Trophoblast cell (in vitro differentiated cells and primary cell): ENCODE measurements at regions not wholly inside any gene's neighbourhood (a gene's known extent, or its start where the extent isn't known, plus 50 kb on each side); places are given as distances from the start of the nearest gene placed in this dataset.

Source experiments
- DNase-seq, 2 donors: peaks; one replicate each; pipeline ENCODE4 v3.0.0-alpha.2; 2016
- H2AFZ ChIP-seq: 2 replicates; pipeline ENCODE4 v1.6.1; 2013; ENCODE audit warnings: low read length, moderate library complexity, mild to moderate bottlenecking; ENCODE audit not compliant: insufficient read depth, poor library complexity
- H2AK5ac ChIP-seq: 2 replicates; pipeline ENCODE4 v1.6.1; 2013; ENCODE audit warnings: mild to moderate bottlenecking, low read length
- H2BK120ac ChIP-seq: 2 replicates; pipeline ENCODE4 v1.6.1; 2013; ENCODE audit warnings: low read length, mild to moderate bottlenecking, moderate library complexity; ENCODE audit not compliant: insufficient read depth, poor library complexity
- H2BK12ac ChIP-seq: 2 replicates; pipeline ENCODE4 v1.6.1; 2013; ENCODE audit warnings: mild to moderate bottlenecking, low read length, moderate library complexity
- H2BK5ac ChIP-seq: 2 replicates; pipeline ENCODE4 v1.6.1; 2013; ENCODE audit warnings: low read length, low read depth, moderate library complexity, mild to moderate bottlenecking; ENCODE audit not compliant: poor library complexity
- H3K14ac ChIP-seq: 2 replicates; pipeline ENCODE4 v1.6.1; 2013; ENCODE audit warnings: mild to moderate bottlenecking, low read length
- H3K18ac ChIP-seq: 2 replicates; pipeline ENCODE4 v1.6.1; 2013; ENCODE audit warnings: mild to moderate bottlenecking, low read length
- H3K23ac ChIP-seq: 2 replicates; pipeline ENCODE4 v1.6.1; 2013; ENCODE audit warnings: low read length
- H3K27ac ChIP-seq: 2 replicates; pipeline ENCODE4 v1.5.1; 2013; ENCODE audit warnings: low read depth, mild to moderate bottlenecking, inconsistent platforms, low read length, moderate library complexity
- H3K27me3 ChIP-seq: 2 replicates; pipeline ENCODE4 v1.6.1; 2013; ENCODE audit warnings: inconsistent platforms, mild to moderate bottlenecking, low read length, moderate library complexity; ENCODE audit not compliant: insufficient read depth
- H3K36me3 ChIP-seq, 2 experiments: 1 replicate in 1 of 2; 2 replicates in 1 of 2; pipeline ENCODE4 v1.6.1; 2013; ENCODE audit warnings: low read length in 2 of 2, mild to moderate bottlenecking in 2 of 2, moderate library complexity in 1 of 2; ENCODE audit not compliant: insufficient read depth in 2 of 2, control insufficient read depth in 1 of 2
- H3K4ac ChIP-seq: 2 replicates; pipeline ENCODE4 v1.6.1; 2013; ENCODE audit warnings: low read depth, mild to moderate bottlenecking, low read length, moderate library complexity
- H3K4me1 ChIP-seq, 2 experiments: 1 replicate in 1 of 2; 2 replicates in 1 of 2; pipeline ENCODE4 v1.6.1; 2013; ENCODE audit warnings: low read length in 2 of 2, mild to moderate bottlenecking in 2 of 2, moderate library complexity in 1 of 2; ENCODE audit not compliant: insufficient read depth in 2 of 2, control insufficient read depth in 1 of 2
- H3K4me2 ChIP-seq: 2 replicates; pipeline ENCODE4 v1.6.1; 2013; ENCODE audit warnings: inconsistent platforms, mild to moderate bottlenecking, low read length, moderate library complexity
- H3K4me3 ChIP-seq: 2 replicates; pipeline ENCODE4 v1.5.1; 2013; ENCODE audit warnings: mild to moderate bottlenecking, low read depth, low read length, inconsistent platforms
- H3K79me1 ChIP-seq: one replicate; pipeline ENCODE4 v1.6.1; 2013; ENCODE audit warnings: low read length
- H3K79me2 ChIP-seq: 2 replicates; pipeline ENCODE4 v1.6.1; 2013; ENCODE audit warnings: low read length, mild to moderate bottlenecking; ENCODE audit not compliant: control insufficient read depth, insufficient read depth, poor library complexity
- H3K9ac ChIP-seq: 2 replicates; pipeline ENCODE4 v1.6.1; 2013; ENCODE audit warnings: mild to moderate bottlenecking, low read length
- H3K9me3 ChIP-seq: 2 replicates; pipeline ENCODE4 v1.6.1; 2013; ENCODE audit warnings: low read depth, mild to moderate bottlenecking, control low read depth, inconsistent platforms, low read length; ENCODE audit not compliant: insufficient read depth
- H4K12ac ChIP-seq: 2 replicates; pipeline ENCODE4 v1.6.1; 2013; ENCODE audit warnings: low read depth, mild to moderate bottlenecking, low read length, moderate library complexity
- H4K8ac ChIP-seq: 2 replicates; pipeline ENCODE4 v1.6.1; 2013; ENCODE audit warnings: low read depth, mild to moderate bottlenecking, low read length, moderate library complexity
- H4K91ac ChIP-seq: one replicate; pipeline ENCODE4 v1.6.1; 2013; ENCODE audit warnings: low read depth, mild to moderate bottlenecking, low read length, moderate library complexity
- WGBS: extraction: QIAGEN DNeasy Blood & Tissue Kit; methylation state at CpG from one replicate; pipeline ENCODE4 v1.1.7; 2013; ENCODE audit warnings: missing lambda C conversion rate; ENCODE audit not compliant: insufficient read length, insufficient coverage; ENCODE audit errors: extremely low coverage; 5-methylcytosine and 5-hydroxymethylcytosine counted together

- WGBS, result no CpG with 5 or more reads among the region's 14 CpGs
- no peak overlapping the region for H2BK5ac ChIP-seq
- no peaks in the 10 kb centered on the region for H3K79me2 ChIP-seq
- no peaks in the 10 kb centered on the region for H3K9me3 ChIP-seq
- H3K4me2 ChIP-seq, result no peak overlapping the region
- no peak overlapping the region for H3K9ac ChIP-seq
- no peaks in the 10 kb centered on the region for H3K36me3 ChIP-seq
- no peak overlapping the region for H3K23ac ChIP-seq
- H2AK5ac ChIP-seq, result no peak overlapping the region
- no peak overlapping the region for H3K18ac ChIP-seq
- H4K12ac ChIP-seq, result no peak overlapping the region
- no peak overlapping the region for H2BK120ac ChIP-seq
- H3K4me1 ChIP-seq, result peaks cover 0 to 5% of the 10 kb centered on the region in 2 experiments
- H2BK12ac ChIP-seq, result no peak overlapping the region
- H3K14ac ChIP-seq, result no peak overlapping the region
- H3K27ac ChIP-seq, result no peak overlapping the region
- no peak overlapping the region for H3K4me3 ChIP-seq
- peak in 1 of 2 donors; percentile 32 for DNase-seq
- H2AFZ ChIP-seq, result no peak overlapping the region
- no peaks in the 10 kb centered on the region for H3K27me3 ChIP-seq
- no peak overlapping the region for H4K91ac ChIP-seq
- H3K4ac ChIP-seq, result no peak overlapping the region
- peaks cover 2% of the 10 kb centered on the region for H3K79me1 ChIP-seq
- H4K8ac ChIP-seq, result no peak overlapping the region
Measured at GRCh38 chr10:3423384-3423783, 250.8 kb upstream of the PITRM1 start.

- H3K4ac ChIP-seq, result no peak overlapping the region
- H2AFZ ChIP-seq, result no peak overlapping the region
- DNase-seq, result no peak
- no peak overlapping the region for H2BK120ac ChIP-seq
- H2BK12ac ChIP-seq, result no peak overlapping the region
- no peak overlapping the region for H3K27ac ChIP-seq
- no peaks in the 10 kb centered on the region for H3K36me3 ChIP-seq
- no peak overlapping the region for H3K4me3 ChIP-seq
- no peak overlapping the region for H3K18ac ChIP-seq
- H4K12ac ChIP-seq, result no peak overlapping the region
- peaks cover 2% of the 10 kb centered on the region for H3K79me1 ChIP-seq
- no CpG with 5 or more reads among the region's 8 CpGs for WGBS
- no peak overlapping the region for H2BK5ac ChIP-seq
- H4K91ac ChIP-seq, result no peak overlapping the region
- H3K4me2 ChIP-seq, result no peak overlapping the region
- no peak overlapping the region for H3K9ac ChIP-seq
- H3K27me3 ChIP-seq, result no peaks in the 10 kb centered on the region
- peaks cover 0 to 5% of the 10 kb centered on the region in 2 experiments for H3K4me1 ChIP-seq
- no peaks in the 10 kb centered on the region for H3K79me2 ChIP-seq
- no peak overlapping the region for H2AK5ac ChIP-seq
- no peak overlapping the region for H3K14ac ChIP-seq
- no peaks in the 10 kb centered on the region for H3K9me3 ChIP-seq
- H4K8ac ChIP-seq, result no peak overlapping the region
- H3K23ac ChIP-seq, result no peak overlapping the region
Measured at GRCh38 chr10:3422282-3422681, 249.7 kb upstream of the PITRM1 start.

DNA sequence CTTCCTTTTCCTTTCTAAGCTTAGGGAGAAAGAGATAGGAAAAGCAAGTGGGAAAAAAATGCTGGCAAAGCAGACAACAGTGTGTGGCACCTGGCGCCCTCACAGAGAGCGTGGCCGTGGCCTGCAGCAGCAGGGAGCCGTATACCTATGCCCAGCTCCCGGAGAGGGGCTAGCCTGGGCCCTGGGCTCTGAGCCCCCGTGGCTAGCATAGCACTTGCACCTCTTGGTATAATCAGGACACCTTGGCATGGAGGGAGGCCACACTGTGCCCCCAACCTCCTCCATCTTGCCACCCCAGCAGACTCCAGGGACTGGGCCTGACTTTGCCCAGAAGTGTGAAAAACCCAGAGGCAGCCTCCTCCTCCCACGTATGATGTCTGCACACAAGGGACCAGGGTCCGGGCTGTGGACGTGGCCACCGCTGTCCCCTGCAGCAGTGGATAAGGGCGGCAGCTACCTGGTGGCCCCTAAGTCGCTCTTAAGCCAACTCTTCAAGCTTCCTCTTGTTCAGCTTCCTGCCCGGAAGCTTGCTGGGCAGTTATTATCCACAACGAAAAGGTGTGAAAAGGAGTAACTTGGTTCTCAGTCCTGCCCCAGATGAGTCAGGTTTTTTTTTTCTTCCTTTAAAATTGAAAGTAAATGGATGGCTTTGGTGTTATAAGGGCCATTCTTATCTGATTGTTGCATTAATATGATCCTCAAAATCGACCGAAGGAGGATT lies 249.1 kb upstream of the PITRM1 start:
- no peak overlapping the region for H3K4me3 ChIP-seq
- H2BK120ac ChIP-seq, result no peak overlapping the region
- peak in 1 of 2 donors; percentile 29 for DNase-seq
- no peak overlapping the region for H3K4ac ChIP-seq
- H3K14ac ChIP-seq, result no peak overlapping the region
- H4K91ac ChIP-seq, result no peak overlapping the region
- no peak overlapping the region for H3K18ac ChIP-seq
- H3K23ac ChIP-seq, result no peak overlapping the region
- H2AK5ac ChIP-seq, result no peak overlapping the region
- peaks cover 0 to 5% of the 10 kb centered on the region in 2 experiments for H3K4me1 ChIP-seq
- H3K79me2 ChIP-seq, result no peaks in the 10 kb centered on the region
- no peak overlapping the region for H3K9ac ChIP-seq
- WGBS, result no CpG with 5 or more reads among the region's 16 CpGs
- no peak overlapping the region for H2AFZ ChIP-seq
- peaks cover 2% of the 10 kb centered on the region for H3K79me1 ChIP-seq
- no peaks in the 10 kb centered on the region for H3K9me3 ChIP-seq
- H3K4me2 ChIP-seq, result no peak overlapping the region
- no peaks in the 10 kb centered on the region for H3K27me3 ChIP-seq
- no peak overlapping the region for H4K8ac ChIP-seq
- H3K36me3 ChIP-seq, result no peaks in the 10 kb centered on the region
- no peak overlapping the region for H4K12ac ChIP-seq
- H3K27ac ChIP-seq, result no peak overlapping the region
- no peak overlapping the region for H2BK12ac ChIP-seq
- no peak overlapping the region for H2BK5ac ChIP-seq

- Histone ChIP-seq H3K4me3 (no peak overlapping the region), H3K79me2 (no peaks in the 10 kb centered on the region), H3K27ac (no peak overlapping the region), H3K18ac (no peak overlapping the region), H3K36me3 (no peaks in the 10 kb centered on the region), H4K91ac (no peak overlapping the region), H3K23ac (no peak overlapping the region), H4K8ac (no peak overlapping the region), H4K12ac (no peak overlapping the region), H3K9ac (no peak overlapping the region), H2BK120ac (no peak overlapping the region), H3K4ac (no peak overlapping the region), H2AK5ac (no peak overlapping the region), H3K4me2 (no peak overlapping the region), H2BK12ac (no peak overlapping the region), H2AFZ (no peak overlapping the region), H2BK5ac (no peak overlapping the region), H3K9me3 (no peaks in the 10 kb centered on the region), H3K79me1 (peaks cover 2% of the 10 kb centered on the region), H3K4me1 (peaks cover 0 to 2% of the 10 kb centered on the region in 2 experiments), H3K27me3 (no peaks in the 10 kb centered on the region), H3K14ac (no peak overlapping the region)
- DNase-seq, result peak; percentile 96 to 97
- no CpG with 5 or more reads among the region's 18 CpGs for WGBS
Measured at GRCh38 chr10:3420527-3421469, 248.2 kb upstream of the PITRM1 start.
